HG02885 (cell line): ENCODE measurements at regions not wholly inside any gene's neighbourhood (a gene's known extent, or its start where the extent isn't known, plus 50 kb on each side); places are given as distances from the start of the nearest gene placed in this dataset.

ENCODE experiments used
- ATAC-seq: cut with Tn5 transposase; IDR thresholded peaks from one replicate; pipeline ENCODE4 v1.9.1; 2021; ENCODE audit warnings: mild to moderate bottlenecking; ENCODE audit not compliant: unreplicated experiment, poor library complexity

DNA sequence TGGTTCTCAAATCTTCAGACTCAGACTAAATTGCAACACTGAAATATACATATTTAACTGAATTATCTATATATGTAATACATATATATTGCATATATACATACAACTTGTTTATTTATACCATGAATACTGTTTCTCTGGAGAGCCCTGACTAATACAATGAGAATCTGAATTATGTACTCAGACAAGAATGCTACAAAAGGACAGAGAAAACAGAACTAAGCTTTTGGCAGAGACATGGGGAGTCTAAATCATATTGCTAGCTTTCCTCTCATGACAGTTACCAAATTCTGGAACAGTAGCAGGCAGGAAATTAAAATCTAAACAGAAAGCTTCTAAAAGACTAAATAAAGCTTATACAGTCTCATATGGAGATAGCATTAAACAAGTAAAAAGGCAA lies 142.4 kb upstream of the KCNMB2 start:
- ATAC-seq: no peak

DNA sequence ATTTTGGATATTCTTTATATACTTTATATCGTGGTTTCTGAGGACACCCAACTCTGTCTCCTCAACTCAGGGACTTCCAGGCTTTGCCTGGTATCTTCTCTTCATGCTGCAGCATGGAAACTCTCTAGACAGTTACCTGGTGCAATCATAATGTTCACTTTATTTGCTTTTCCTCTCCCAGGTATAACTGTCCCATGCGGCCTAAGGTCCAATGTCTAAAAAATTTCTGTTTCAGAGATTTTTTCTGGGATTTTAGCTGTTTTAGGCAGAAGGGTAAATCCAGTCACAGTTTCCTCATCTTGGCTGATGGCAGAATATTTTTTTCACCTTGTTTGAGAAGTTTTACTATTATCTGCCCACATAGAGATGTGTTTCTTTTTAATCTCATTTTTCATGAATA lies 139.9 kb upstream of the KCNMB2 start:
- ATAC-seq: no peak

DNA sequence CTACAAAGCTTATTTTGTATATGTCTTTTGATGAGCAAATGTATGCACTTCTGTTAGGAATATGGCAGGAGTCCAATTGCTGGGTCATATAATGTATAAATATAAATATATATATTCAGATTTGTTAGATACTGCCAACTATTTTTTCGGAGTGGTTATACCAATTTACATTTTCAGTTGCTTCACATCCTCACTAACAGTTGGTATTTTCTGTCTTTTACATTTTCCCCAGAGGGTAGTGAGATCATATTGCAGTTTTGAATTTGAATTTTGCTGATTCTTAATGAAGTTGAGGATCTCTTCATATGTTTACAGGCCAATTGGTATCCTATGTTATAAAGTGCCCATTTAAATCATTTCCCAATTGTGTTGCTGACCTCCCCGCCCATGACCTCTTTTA lies 139.0 kb upstream of the KCNMB2 start:
- no peak for ATAC-seq

DNA sequence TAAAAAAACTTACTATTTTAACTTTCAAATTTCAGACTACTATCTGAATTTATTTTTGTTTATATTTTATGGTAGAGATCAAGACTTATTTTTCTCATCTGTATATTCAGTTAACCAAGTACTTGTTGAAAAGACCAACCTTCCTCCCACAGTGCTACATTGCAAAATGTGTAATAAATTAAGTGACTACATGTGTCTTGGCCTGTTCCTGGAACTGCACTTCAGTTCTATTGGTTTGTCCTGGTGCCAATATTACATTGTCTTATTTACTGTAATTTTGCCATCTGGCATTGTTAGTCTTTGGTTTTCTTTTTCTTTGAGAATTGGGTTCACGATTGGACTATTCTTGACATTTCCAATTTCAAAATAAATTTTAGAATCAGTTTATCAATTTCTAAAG lies 138.4 kb upstream of the KCNMB2 start:
- ATAC-seq: no peak

DNA sequence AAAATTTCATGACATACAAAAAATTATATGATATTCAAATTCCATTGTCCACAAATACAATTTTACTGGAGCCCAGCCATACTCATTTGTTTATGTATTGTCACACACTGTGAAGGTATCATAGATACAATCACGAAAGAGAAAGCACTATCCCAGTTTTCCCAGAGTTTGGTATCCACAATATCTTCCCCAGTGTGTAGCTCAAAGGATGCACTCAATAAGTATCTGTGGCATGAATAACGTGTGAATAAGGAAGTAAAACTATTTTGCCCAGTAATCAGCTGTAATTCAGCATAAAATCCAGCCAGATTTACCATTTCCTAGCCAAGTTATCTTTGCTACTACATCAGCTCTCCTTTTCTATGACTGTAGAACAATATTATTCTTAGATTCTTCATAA lies 131.3 kb upstream of the KCNMB2 start:
- no peak for ATAC-seq

DNA sequence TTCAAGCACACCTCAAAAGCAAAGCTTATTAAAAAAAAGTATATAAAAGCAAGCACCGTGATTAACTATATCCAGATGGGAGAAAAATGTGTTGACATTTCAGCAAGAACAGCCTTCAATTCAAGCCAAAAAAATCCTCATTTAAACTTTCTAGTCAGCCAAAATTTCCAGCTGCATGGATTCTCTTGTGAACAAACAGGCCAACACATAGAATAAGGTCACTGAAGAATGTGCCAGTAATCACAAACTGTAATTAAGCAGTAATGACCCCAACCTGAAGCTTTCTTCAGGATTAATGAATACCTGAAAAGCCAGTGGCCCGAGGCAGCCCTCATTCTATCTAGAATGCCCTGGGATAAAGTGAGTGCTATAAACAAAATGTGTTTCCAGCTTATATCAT lies 130.7 kb upstream of the KCNMB2 start:
- ATAC-seq: no peak

DNA sequence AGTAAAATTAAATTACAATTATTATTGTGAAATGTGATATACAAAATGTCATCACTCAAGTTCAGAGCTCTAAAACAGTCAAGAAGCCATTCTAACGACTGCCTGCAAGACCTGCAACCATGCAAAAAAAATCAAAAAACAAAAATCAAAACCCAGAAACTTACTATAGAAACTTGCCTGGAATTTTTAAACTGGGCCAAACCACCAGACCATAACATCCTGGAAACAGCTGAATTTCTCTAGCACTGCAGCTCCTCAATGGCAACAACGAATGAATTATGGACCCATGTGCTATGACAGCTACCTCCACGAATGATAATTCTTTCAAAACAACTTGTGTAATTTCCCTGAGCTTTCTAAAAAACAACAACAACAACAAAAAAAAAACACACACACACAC lies 130.0 kb upstream of the KCNMB2 start:
- no peak for ATAC-seq

DNA sequence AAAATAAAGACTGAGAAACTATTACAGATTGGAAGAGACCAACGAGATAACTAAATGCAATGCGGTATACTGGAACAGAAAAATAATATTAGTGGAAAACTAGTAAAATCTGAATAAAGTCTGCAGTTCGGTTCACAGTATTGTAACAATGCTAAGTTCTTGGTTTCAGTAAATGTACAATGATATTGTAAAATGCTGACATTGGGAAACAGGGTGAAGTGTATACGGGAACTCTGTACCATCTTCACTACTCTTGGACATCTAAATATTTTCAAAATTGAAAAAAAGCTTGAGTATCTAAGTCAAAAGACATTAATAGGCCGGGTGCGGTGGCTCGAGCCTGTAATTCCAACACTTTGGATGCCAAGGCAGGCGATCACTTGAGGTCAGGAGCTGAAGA lies 120.9 kb upstream of the KCNMB2 start:
- ATAC-seq: no peak

DNA sequence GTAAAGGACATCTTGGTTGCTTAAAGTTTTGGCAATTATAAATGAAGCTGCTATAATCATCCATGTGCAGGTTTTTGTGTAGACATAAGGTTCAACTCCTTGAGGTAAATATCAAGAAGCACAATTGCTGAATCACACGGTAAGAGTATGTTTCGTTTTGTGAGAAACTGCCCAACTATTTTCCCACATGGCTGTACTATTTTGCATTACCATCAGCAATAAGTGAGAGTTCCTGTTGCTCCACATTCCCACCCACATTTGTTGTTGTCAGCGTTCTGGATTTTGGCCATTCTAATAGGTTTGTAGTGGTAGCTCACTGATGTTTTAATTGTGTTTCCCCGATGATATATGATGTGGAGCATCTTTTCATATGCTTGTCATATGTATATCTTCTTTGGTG lies 118.5 kb upstream of the KCNMB2 start:
- ATAC-seq: no peak

DNA sequence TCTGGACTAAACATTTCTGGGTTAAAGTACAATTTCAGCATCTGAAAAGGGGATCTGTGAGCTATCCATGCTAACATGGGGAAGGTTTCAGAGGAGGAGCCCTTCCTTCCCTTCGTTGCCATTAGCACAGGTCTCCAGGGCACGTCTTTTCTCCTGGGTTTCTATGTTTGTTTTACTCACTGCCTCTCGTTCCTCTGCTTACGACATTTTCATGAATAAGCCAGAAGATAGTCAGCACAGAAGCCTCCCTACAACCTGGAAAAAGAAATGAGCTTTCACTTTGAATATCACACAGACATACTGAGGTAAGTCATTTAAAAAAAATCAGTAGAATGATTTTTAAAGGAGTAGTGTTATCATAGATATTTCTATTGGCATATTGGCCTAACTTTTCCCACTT lies 117.2 kb upstream of the KCNMB2 start:
- ATAC-seq: no peak

DNA sequence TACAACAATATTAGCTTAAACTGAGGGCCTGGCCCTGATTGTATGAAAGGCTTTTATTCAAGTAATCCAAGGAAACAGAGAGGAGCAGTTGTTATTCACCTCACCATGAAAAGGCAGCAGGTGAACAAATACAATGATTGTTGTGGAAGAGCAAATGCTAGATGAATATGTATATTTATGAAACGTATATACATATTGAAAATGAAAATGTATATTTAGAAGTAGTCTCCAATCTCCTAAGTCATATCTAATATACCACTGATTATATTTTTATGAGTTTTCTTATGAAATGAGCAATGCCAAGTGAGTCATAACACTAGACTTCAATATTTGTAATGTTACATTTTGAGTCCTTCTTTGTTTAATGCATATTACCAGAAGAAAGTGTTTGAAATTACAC lies 116.2 kb upstream of the KCNMB2 start:
- peak; percentile 44 for ATAC-seq

DNA sequence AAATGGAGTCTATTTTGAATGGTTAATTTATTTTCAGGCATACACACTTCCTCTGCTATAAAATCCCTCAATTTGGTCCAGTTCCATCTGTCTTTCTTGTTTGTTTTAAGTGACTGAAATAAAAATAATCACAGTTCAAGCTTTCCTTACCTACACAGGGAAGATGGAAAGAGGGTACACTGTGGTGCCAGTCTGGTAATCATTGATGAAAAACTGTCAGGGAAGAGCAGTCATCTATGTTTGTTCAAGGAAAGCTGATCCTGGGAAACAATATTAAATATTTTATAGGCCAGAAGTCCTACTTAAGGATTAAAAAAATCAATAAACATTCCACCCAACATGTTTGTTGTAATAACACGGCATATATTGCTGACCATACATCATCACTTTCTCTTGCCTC lies 115.2 kb upstream of the KCNMB2 start:
- ATAC-seq: no peak

DNA sequence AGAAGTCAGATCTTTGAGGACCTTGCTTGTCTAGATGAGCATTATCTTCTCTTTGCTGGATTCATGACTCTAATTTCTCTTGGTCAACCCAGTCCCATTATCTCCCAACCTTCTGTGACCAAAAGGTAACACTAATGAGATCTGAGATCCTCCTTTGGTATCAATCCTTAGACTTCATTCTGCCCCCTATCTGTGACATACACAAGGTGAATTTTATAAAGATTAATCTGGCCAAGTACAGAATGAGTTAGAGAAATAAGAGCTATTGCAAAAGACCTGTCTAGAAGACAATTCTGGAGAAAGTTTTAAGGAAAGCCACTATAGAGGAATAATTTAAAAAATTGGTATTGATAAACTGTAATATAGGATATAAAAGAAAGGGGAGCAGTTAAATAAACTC lies 113.8 kb upstream of the KCNMB2 start:
- no peak for ATAC-seq

DNA sequence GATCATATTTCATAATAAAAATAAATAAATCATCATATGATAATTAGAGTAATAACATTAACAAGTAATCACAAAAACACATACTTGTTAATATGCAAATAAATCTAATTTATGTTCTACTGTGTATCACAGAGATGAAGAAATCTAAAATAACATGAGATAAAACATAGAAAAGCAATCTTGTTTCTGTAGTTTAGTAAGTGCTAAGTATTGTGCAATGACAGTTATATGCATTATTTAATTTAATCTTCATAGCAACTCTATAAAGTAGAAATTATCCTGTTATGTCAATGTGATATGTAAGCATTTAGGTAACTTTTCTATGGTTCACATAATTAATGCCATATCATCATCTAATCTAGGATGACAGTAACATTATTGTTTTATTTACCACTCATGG lies 108.2 kb upstream of the KCNMB2 start:
- ATAC-seq: no peak

DNA sequence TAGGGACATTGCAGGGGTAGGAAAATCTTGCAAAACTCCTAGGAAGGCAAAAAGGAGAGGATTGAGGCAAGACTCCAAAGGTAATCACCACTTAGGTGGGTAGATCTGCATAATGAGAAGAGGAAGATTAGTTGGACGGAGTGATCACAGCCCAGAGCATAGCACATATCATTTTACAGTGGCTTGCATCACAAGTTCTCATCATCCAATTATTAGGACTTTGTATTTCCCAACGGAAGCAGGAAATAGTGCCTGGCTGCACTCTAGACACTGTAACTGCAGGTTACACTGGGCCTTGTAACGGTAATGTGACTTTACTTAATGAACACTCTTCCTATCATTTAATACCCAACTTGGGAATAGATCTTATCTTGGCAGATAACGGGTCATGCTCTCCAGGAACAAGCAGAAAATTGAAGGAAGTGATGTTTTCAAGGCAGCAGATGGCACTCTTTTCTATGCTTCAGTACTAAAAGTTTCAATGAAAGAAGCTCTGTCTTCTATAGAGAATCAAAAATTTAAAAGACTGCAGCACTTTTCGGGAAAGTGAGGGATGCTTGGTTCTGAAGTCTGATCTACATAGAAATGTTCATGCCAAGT lies 101.9 kb upstream of the KCNMB2 start:
- ATAC-seq: peak; percentile 63

DNA sequence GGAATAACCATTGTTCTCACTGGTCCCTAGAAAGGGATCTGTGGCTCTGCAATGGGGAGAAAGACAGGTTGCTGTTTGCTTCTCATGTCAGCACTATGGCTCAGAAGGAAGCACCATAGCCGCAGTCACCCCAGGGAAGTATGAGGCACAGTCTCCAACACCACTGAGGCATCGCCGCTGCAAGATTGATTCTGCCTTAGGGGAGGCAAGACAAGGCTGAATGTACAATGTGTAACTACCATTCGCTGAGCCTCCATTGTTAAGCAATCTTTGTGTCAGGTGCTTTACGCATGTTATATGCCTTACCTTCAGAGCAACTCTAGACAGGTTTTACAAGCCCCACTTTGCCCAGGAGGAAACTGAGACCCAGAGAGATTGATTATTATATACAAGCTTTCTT lies 100.7 kb upstream of the KCNMB2 start:
- no peak for ATAC-seq

DNA sequence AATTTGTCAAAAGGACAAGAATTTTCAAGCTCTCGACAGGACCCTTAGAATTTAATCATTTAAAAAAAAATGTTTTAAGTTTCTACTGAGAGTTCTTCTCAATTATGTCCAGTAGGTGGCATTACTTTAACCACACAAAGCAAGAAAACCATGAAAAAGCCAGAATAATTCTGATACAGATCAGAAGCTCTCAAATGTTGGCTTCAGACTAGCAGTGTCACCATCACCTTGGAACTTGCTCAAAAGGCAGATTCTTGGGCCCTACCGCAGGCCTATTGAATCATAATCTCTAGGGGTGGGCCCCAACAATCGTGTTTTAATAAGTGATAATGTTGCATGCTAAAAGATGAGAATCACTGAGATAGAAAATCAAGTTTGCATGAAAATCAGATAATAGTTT lies 99.5 kb upstream of the KCNMB2 start:
- peak; percentile 41 for ATAC-seq

DNA sequence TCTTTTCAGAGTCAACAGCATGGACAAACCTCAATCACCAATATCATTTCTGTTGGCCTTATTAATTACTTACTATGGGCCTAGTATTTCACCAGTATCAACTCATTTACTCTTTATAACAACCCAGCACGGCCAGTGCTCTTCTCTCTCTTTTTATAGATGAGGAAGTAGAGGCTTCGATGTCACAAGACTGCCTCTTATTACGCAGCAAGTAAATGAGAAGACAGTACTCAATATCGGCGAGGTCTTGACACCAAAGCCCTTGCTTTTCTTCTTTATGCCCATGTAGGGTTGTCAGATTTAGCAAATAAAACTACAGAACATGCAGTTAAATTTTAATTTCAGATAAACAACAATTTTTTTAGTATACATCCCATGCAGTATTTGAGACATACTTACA lies 99.0 kb upstream of the KCNMB2 start:
- no peak for ATAC-seq

DNA sequence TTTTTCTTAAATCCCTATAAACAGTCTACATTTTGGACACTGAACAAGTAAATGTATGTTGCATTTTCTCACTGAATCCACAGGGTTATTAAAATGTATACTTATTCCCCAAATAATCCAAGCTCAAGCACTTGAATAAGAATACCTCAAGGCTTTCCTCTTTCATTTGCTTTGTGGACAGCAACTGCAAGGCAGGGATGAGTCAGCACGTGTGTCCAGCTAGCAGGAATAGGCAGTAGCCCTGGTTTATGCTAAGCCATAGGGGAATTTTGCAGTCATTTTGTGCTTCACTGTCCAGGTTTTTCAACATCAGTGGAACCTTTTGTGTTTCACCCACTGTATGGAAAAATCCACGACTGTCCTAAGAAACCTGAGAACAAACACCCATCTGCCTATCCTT lies 96.7 kb upstream of the KCNMB2 start:
- ATAC-seq: peak; percentile 52

DNA sequence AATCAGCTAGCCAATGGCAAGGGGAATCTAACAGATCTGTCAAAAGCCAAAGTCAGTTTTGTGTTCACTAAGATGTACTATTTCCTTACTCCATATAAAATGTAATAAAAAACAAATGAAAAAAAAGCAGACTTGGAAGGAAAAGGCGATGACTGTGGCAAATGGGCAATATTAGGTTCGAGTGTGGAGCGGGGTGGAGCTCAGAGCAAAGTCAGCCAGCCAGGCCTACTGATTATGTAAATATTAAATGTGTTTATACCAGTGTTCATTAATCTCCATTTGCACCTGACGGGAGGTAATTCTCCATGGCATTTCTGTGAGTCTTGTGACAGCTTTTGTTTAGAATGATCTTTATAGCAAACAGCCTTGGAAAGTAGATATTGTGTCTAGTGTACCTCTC lies 96.2 kb upstream of the KCNMB2 start:
- ATAC-seq: no peak

DNA sequence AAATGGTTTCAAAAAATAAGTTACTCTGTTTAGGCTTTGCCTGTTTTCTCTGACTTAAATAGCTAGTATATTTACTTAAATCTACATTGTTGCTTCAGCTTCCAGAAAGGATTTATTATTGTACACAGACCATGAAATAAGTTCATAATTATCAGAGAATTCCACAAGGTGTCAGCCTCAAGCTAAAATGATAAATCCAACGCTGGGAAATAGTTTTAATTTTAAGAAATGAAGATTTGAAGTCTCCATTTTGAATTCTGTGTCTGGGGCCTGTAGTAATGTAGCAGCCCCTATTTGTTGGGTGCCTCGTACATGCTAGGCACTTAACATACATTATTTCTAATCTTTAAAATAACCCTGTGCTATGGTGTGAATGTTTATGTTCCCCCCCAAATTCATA lies 92.6 kb upstream of the KCNMB2 start:
- no peak for ATAC-seq

DNA sequence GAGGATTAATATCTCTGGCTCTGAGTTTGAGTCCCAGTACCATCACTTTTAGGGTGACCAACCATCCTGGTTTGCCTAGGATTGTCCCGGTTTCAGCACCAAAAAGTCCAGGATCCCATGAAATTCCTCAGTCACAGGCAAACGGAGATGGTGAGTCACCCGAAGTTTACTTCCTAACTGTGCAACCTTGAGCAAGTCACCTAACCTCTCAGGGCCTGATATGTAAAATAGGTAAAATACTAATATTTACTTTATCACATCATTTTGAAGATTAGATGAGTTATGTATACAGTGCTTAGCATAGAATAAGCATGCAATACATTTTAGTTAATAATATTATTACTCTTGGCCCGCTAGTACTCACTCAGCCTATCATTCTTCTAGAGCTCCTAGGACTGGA lies 91.1 kb upstream of the KCNMB2 start:
- no peak for ATAC-seq

DNA sequence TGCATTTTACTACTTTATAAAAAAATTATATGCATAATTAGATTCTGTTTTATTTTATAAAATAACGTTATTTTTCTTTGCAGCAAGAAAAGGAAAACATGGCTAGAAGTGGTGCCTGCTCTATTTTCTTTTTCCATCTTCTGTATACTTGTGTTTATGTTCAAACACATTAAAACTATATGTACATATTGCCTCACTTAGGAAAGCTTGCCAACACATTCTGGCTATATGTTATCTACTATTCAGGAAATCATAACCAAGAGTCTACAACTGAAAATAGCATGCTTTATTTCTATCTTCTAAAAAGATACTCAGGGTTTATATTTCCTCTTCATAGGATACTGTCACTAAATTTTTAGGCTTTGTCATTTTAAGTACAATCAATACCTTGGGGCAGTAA lies 90.2 kb upstream of the KCNMB2 start:
- ATAC-seq: no peak
